CD4-positive, alpha-beta T cell treated with Interleukin-21 for 1 hour (primary cell): ENCODE measurements at regions not wholly inside any gene's neighbourhood (a gene's known extent, or its start where the extent isn't known, plus 50 kb on each side); places are given as distances from the start of the nearest gene placed in this dataset.

ENCODE experiments used
- DNase-seq: peaks from one replicate; pipeline ENCODE4 v3.0.0-alpha.2; 2020

GRCh38 chr4:167713756-167714155, 378.6 kb upstream of the ANXA10 start:
- no peak for DNase-seq

GRCh38 chr4:167715176-167715575, 377.2 kb upstream of the ANXA10 start:
- no peak for DNase-seq

- no peak for DNase-seq
Observed at GRCh38 chr4:167717495-167717894, 374.8 kb upstream of the ANXA10 start.

- no peak for DNase-seq
Observed at GRCh38 chr4:167721617-167722486, 370.5 kb upstream of the ANXA10 start.

GRCh38 chr4:167722487-167722808, 369.9 kb upstream of the ANXA10 start:
- no peak for DNase-seq

GRCh38 chr4:167724941-167725340, 367.4 kb upstream of the ANXA10 start:
- no peak for DNase-seq

GRCh38 chr4:167730769-167731168, 361.6 kb upstream of the ANXA10 start:
- DNase-seq = no peak

- DNase-seq = no peak
Observed at GRCh38 chr4:167745024-167745687, 347.2 kb upstream of the ANXA10 start.

- no peak for DNase-seq
Observed at GRCh38 chr4:167767281-167767680, 325.1 kb upstream of the ANXA10 start.

GRCh38 chr4:167774646-167775045, 317.7 kb upstream of the ANXA10 start:
- DNase-seq = no peak

- no peak for DNase-seq
Observed at GRCh38 chr4:167775375-167775774, 317.0 kb upstream of the ANXA10 start.

GRCh38 chr4:167779280-167779679, 313.1 kb upstream of the ANXA10 start:
- no peak for DNase-seq

- DNase-seq = no peak
Observed at GRCh38 chr4:167779864-167780263, 312.5 kb upstream of the ANXA10 start.

GRCh38 chr4:167784826-167785225, 307.5 kb upstream of the ANXA10 start:
- no peak for DNase-seq

GRCh38 chr4:167785523-167785922, 306.8 kb upstream of the ANXA10 start:
- no peak for DNase-seq

- no peak for DNase-seq
Observed at GRCh38 chr4:167786504-167786903, 305.8 kb upstream of the ANXA10 start.

GRCh38 chr4:167787231-167787630, 305.1 kb upstream of the ANXA10 start:
- DNase-seq = no peak

GRCh38 chr4:167802463-167803212, 289.7 kb upstream of the ANXA10 start:
- DNase-seq = no peak

- no peak for DNase-seq
Observed at GRCh38 chr4:167811958-167812357, 280.4 kb upstream of the ANXA10 start.

GRCh38 chr4:167826281-167826680, 266.1 kb upstream of the ANXA10 start:
- no peak for DNase-seq

- DNase-seq = no peak
Observed at GRCh38 chr4:167831855-167832254, 260.5 kb upstream of the ANXA10 start.

- no peak for DNase-seq
Observed at GRCh38 chr4:167838686-167839085, 253.7 kb upstream of the ANXA10 start.

- no peak for DNase-seq
Observed at GRCh38 chr4:167842487-167842886, 249.8 kb upstream of the ANXA10 start.

- no peak for DNase-seq
Observed at GRCh38 chr4:167854881-167855280, 237.5 kb upstream of the ANXA10 start.
